K562 (cell line): ENCODE measurements at regions not wholly inside any gene's neighbourhood (a gene's known extent, or its start where the extent isn't known, plus 50 kb on each side); places are given as distances from the start of the nearest gene placed in this dataset.

Experiments
- ATAC-seq: fragments of 200-7000 bp; cut with Tn5 transposase; 3 replicates; pipeline ENCODE4 v1.9.1; 2020; ENCODE audit warnings: moderate library complexity
- BruUV-seq: library from RNA; stranded (reverse); fragments of 400-500 nt; replicated peaks from 2 replicates; lab custom pipeline; 2021; lab: Mats Ljungman, UMichigan
- CTCF ChIA-PET: fragments of 300-600 bp; formaldehyde crosslinking; extraction: SDS; loops from one replicate; lab custom pipeline; 2021; ENCODE audit warnings: low intra/inter-chr PET ratio; lab: Yijun Ruan, JAX
- POLR2A ChIA-PET: fragments of 300-600, 350-650 bp; sonication (Branson Sonifier 250); formaldehyde crosslinking; extraction: SDS; loops from one replicate; lab custom pipeline; 2021; ENCODE audit warnings: antibody characterized with exemption, inconsistent platforms; lab: Yijun Ruan, JAX
- DNase-seq, 4 experiments: peaks; one replicate each; pipeline versions ENCODE4 v3.0.0 to v3.0.0-alpha.2; 2011 to 2018; ENCODE audit warnings: low spot score in 3 of 4, mixed read lengths in 3 of 4; ENCODE audit errors: extremely low read depth in 1 of 4
- FAIRE-seq: peaks from 2 replicates; lab custom pipeline; 2011; peaks lifted over from hg19 to GRCh38; lab: Jason Lieb, UNC
- H2AFZ ChIP-seq: 2 replicates; pipeline ENCODE4 v1.6.0; 2011; ENCODE audit warnings: low read depth, low read length, control low read depth, inconsistent platforms
- H3K27ac ChIP-seq: fragments of 200-600 bp; 3 replicates; pipeline ENCODE4 v1.8.0; 2011; ENCODE audit warnings: low read depth, mild to moderate bottlenecking, control low read depth, inconsistent platforms, low read length, moderate library complexity, mixed read lengths; ENCODE audit errors: extremely low read depth
- H3K27me3 ChIP-seq, 2 experiments: fragments of 300-600 bp in 1 of 2; 2 replicates in 1 of 2; 3 replicates in 1 of 2; pipeline versions ENCODE4 v1.6.0 to v1.8.0; 2011; ENCODE audit warnings: inconsistent platforms in 2 of 2, low read length in 2 of 2, mild to moderate bottlenecking in 1 of 2, mixed read lengths in 1 of 2, moderate library complexity in 1 of 2; ENCODE audit not compliant: control insufficient read depth in 2 of 2, insufficient read depth in 2 of 2
- H3K36me3 ChIP-seq: fragments of 300-600 bp; 3 replicates; pipeline ENCODE4 v1.8.0; 2011; ENCODE audit warnings: mild to moderate bottlenecking, low read length, inconsistent platforms; ENCODE audit not compliant: control insufficient read depth, insufficient read depth
- H3K4me1 ChIP-seq, 2 experiments: fragments of 200-600 bp in 1 of 2; replicated peaks in 1 of 2; 2 replicates in 1 of 2; 3 replicates in 1 of 2; pipeline versions ENCODE4 v1.5.1 to v1.8.0; 2011; ENCODE audit warnings: inconsistent platforms in 2 of 2, low read length in 2 of 2, mild to moderate bottlenecking in 1 of 2, mixed read lengths in 1 of 2, moderate library complexity in 1 of 2; ENCODE audit not compliant: control insufficient read depth in 2 of 2, insufficient read depth in 2 of 2
- H3K4me2 ChIP-seq: 2 replicates; pipeline ENCODE4 v1.6.1; 2011; ENCODE audit warnings: low read length, control low read depth, inconsistent platforms, mixed read lengths; ENCODE audit not compliant: insufficient read depth
- H3K4me3 ChIP-seq: fragments of 200-600 bp; sonication (generic), shearing (Covaris generic); 2 replicates; pipeline ENCODE4 v1.5.1; 2016; ENCODE audit warnings: control low read depth, inconsistent platforms
- H3K79me2 ChIP-seq: fragments of 200-600 bp; 3 replicates; pipeline ENCODE4 v1.8.0; 2011; ENCODE audit warnings: low read length, inconsistent platforms; ENCODE audit not compliant: control insufficient read depth, insufficient read depth
- H3K9ac ChIP-seq, 2 experiments: 2 replicates each; pipeline versions ENCODE4 v1.6.0 to v1.6.1; 2011; ENCODE audit warnings: low read depth in 2 of 2, low read length in 2 of 2, control low read depth in 1 of 2, inconsistent platforms in 1 of 2, mild to moderate bottlenecking in 1 of 2, mixed read lengths in 1 of 2; ENCODE audit not compliant: insufficient read depth in 1 of 2
- H3K9me1 ChIP-seq: one replicate; pipeline ENCODE4 v1.6.0; 2011; ENCODE audit warnings: inconsistent platforms, mild to moderate bottlenecking, low read length, moderate library complexity; ENCODE audit not compliant: control insufficient read depth, insufficient read depth
- H3K9me3 ChIP-seq: replicated peaks from 2 replicates; pipeline ENCODE4 v1.5.1; 2011; ENCODE audit warnings: low read depth, low read length, inconsistent platforms; ENCODE audit not compliant: control insufficient read depth, insufficient read depth
- H4K20me1 ChIP-seq: replicated peaks from 2 replicates; pipeline ENCODE4 v1.6.1; 2011; ENCODE audit warnings: low read length, inconsistent platforms, mixed read lengths; ENCODE audit not compliant: control insufficient read depth, insufficient read depth
- AFF1 ChIP-seq, 2 experiments: fragments of 450-650 bp; IDR thresholded peaks; 2 replicates each; pipeline ENCODE4 v1.6.1; 2018; ENCODE audit warnings: mild to moderate bottlenecking in 2 of 2, low read depth in 1 of 2; ENCODE audit not compliant: partially characterized antibody in 2 of 2
- BRD4 ChIP-seq: fragments of 200-600 bp; sonication (generic); IDR thresholded peaks from 2 replicates; pipeline ENCODE4 v1.6.1; 2017; ENCODE audit warnings: inconsistent platforms
- IFI16 ChIP-seq: fragments of 250-450 bp; sonication (Bioruptor Pico); IDR thresholded peaks from 2 replicates; pipeline ENCODE4 v2.1.2; 2022; ENCODE audit warnings: mild to moderate bottlenecking, inconsistent platforms
- ZNF175 ChIP-seq: fragments of 200-800 bp; sonication (Bioruptor generic); IDR thresholded peaks from 2 replicates; pipeline ENCODE4 v1.6.1; 2016; ENCODE audit warnings: low read depth, mild to moderate bottlenecking, missing genetic modification characterization, missing compliant biosample characterization
- ZNF507 ChIP-seq: conservative IDR thresholded peaks from 2 replicates; pipeline ENCODE4 v1.6.1; 2017; ENCODE audit warnings: missing genetic modification characterization, missing compliant biosample characterization
- WGBS: fragments of 100-300 bp; shearing (Covaris generic); methylation state at CpG from one replicate; pipeline ENCODE4 v1.1.6; 2016; ENCODE audit warnings: low coverage, mixed read lengths; ENCODE audit not compliant: insufficient coverage; ENCODE audit errors: missing lambda C conversion rate; 5-methylcytosine and 5-hydroxymethylcytosine counted together
- in situ Hi-C: fragments of 300-500 bp; cut with MboI; formaldehyde crosslinking; loops from 4 replicates; pipeline ENCODE4 v1.15.0; 2018; ENCODE audit warnings: inconsistent platforms, mixed read lengths
- intact Hi-C: fragments of 100-400 bp; cut with micrococcal nuclease; formaldehyde crosslinking; loops from 2 replicates; pipeline ENCODE4 v1.14.2; 2022

DNA sequence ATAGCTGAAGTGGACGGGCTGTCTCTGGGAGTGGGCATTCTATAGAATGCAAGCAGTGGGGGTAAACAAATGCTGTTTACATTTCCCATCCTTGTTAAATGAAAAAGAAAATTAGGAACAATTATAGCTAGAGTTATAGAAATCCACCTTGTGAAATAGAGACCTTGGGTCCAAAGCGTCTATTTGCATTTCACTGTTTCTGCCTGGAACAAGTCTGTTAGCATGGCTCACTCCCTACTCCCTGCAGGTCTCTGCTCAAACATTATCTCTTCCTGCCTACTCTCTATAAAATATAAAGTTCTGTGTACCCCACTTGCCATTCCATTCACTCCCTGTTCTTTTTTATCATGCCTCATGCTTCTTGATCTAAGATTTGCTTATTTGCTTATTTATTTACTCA, 975.7 kb upstream of the WWC1 start:
- intact Hi-C loops (no loop called here), in situ Hi-C loops (no loop called here)
- no TSS peak for BruUV-seq
- ChIA-PET POLR2A (no interaction called here), CTCF (no interaction called here)
- H3K4me1 ChIP-seq, result no peaks in the 10 kb centered on the region
- H3K4me2 ChIP-seq, result no peak overlapping the region
- no peaks in the 10 kb centered on the region for H3K9me1 ChIP-seq
- no peaks in the 10 kb centered on the region for H3K9me3 ChIP-seq
- H3K4me3 ChIP-seq, result no peak overlapping the region
- H3K27me3 ChIP-seq, result no peaks in the 10 kb centered on the region
- H4K20me1 ChIP-seq, result no peaks in the 10 kb centered on the region
- no peak overlapping the region for H3K9ac ChIP-seq
- ATAC-seq (no peak), FAIRE-seq (no peak), DNase-seq (no peak)
- no peaks in the 10 kb centered on the region for H3K36me3 ChIP-seq
- H3K27ac ChIP-seq, result no peak overlapping the region
- 6% methylated on average over 2 of the region's 2 CpGs for WGBS
- no peaks in the 10 kb centered on the region for H3K79me2 ChIP-seq
- no peak overlapping the region for H2AFZ ChIP-seq
- TF ChIP-seq IFI16 (no peak), ZNF175 (no peak), BRD4 (no peak), AFF1 (IDR thresholded peaks at IDR 0.05; ENCODE audit: low read depth in 1 of 2, partially characterized antibody in 2 of 2) (no peak), ZNF507 (no peak)
